Head of caudate nucleus (tissue), 42 donors: ENCODE measurements at regions not wholly inside any gene's neighbourhood (a gene's known extent, or its start where the extent isn't known, plus 50 kb on each side); places are given as distances from the start of the nearest gene placed in this dataset.
"Not testable (repeated sequence)": the region's sequence is repeated elsewhere in the genome, so short reads cannot be mapped to it uniquely, and the experiment has no call there.

ENCODE experiments used
- DNase-seq, 42 donors: peaks; one replicate each; pipeline versions ENCODE4 v3.0.0 to v3.0.0-alpha.2; 2020 to 2021; ENCODE audit warnings: mixed read lengths in 7 of 42
- intact Hi-C: fragments of 100-400 bp; cut with DNase I; formaldehyde crosslinking; loops from one replicate; pipeline ENCODE4 v1.15.0; 2022

DNA sequence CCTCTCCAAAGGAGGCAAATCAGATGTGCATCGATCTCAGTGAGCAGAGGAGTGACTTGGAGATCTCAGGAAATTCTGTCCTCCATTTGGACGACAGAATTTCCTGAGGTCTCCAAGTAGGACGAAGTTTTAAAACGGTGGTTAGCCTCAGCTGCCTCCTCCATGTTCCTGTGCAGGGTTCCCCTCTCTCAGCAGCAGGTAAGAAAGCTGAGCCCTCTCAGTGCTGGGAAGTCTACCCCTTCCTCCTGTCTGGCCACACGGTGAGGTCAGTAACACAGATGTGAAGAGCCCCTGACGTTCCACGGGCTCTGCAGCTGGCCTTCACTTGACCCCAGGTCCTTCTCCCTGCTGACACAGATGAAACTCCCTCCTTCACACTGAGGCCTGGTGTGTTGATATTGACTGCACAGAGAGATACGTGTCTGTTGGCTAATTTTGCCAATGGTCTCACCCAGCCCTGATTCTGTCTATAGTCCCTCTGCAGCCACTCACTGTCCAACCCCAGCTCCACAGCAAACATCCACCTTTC is 607.4 kb upstream of the B3GAT1 start:
- intact Hi-C loops, result no loop called here
- DNase-seq, result no peak

GRCh38 chr11:135017296-135017695 is 605.3 kb upstream of the B3GAT1 start:
- intact Hi-C loops, result no loop called here
- no peak for DNase-seq

GRCh38 chr11:135015966-135016365 is 603.9 kb upstream of the B3GAT1 start:
- intact Hi-C loops, result no loop called here
- no peak for DNase-seq

DNA sequence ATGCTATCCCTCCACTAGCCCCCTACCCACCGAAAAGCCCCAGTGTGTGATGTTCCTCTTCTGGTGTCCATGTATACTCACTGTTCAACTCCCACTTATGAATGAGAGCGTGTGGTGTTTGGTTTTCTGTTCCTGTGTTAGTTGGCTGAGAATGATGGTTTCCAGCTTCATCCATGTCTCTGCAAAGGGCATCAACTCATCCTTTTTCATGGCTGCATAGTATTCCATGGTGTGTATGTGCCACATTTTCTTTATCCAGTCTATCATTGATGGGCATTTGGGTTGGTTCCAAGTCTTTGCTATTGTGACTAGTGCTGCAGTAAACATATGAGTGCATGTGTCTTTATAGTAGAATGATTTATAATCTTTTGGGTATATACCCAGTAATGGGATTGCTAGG is 599.3 kb upstream of the B3GAT1 start:
- DNase-seq, intact Hi-C loops: not testable (repeated sequence)

GRCh38 chr11:135009125-135009524 is 597.1 kb upstream of the B3GAT1 start:
- DNase-seq, result no peak
- intact Hi-C loops, result no loop called here

DNA sequence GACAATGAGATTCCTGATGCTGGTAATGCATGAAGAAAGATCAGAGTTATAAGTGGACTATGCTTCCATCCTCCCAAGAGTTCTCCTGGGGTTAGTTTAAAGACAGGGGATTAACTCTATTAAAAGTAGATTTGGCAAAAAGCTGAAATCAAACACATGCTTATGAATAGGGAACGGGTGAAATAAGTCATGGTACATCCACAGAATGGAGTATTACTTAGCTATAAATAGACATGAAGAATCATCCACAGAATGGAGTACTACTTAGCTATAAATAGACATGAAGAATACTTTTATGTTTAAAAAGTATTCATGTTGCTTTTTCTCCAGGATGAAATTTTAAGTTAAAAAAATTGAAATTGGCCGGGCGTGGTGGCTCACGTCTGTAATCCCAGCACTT is 596.4 kb upstream of the B3GAT1 start:
- no peak for DNase-seq
- intact Hi-C loops, result no loop called here

GRCh38 chr11:135008001-135008405 is 596.0 kb upstream of the B3GAT1 start:
- peak in 1 of 42 donors; percentile 24 for DNase-seq
- intact Hi-C loops, result no loop called here

DNA sequence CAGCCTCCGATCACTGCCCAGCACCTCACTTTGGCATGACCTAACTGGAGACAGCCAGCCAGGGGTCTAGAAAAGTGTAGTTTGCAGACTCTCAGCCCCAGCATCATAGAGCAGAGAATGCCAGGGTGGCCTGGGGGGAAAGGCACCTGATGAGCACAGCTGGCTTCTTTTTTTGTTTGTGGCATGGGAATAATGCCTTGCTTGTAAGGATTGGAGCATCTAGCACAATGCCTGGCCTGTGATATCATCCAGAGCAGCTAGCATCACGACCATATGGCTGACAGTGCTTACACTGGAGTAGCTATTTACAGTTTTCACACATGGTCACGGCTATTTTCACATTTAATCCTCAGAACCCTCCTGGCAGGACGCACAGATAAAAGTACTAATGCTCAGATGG is 594.8 kb upstream of the B3GAT1 start:
- DNase-seq, result peak in 34 of 42 donors; percentile 26 to 81 (median 54)
- intact Hi-C loops, result no loop called here

- intact Hi-C loops, result no loop called here
- no peak for DNase-seq
Measured at GRCh38 chr11:135004495-135004894, 592.5 kb upstream of the B3GAT1 start.

DNA sequence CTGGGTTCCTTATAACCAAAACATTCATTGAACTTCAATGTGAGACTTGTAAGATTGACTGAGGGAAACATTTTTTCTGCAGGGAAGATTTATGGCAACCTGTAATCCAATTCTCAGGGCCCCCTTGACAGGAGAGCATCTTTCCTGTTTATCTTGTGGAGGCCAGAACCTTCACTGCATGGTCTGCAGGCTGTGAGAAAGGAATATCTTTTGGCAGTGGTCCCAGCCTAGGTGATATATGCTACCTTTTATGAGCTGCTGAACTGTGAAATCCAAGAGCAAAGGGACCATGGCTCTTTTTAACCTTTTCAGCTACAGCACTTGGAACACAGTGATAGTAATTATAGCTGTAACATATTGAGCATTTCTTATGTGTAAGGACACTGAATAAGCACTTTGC is 590.2 kb upstream of the B3GAT1 start:
- intact Hi-C loops, result no loop called here
- no peak for DNase-seq

DNA sequence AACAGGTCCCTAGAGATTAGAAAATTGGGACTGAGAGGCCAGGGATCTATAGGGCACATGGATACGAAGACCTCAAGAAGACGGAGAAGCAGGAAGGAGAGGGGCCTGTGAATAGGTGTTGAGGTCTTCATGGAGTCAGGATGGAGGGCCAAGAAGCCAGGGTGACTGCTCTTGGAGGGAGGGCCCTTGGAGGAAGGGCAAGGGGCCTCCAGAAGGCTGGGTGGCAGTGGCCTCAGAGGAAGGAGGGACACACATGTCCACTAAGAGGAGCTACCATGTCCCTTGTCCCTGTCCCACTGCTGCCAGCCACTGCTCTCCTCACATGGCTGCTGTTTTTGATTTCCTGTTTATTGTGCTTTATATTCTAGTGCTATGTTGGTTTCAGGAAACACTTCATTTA is 589.5 kb upstream of the B3GAT1 start:
- intact Hi-C loops, result no loop called here
- DNase-seq, result no peak

- intact Hi-C loops, DNase-seq: not testable (repeated sequence)
Measured at GRCh38 chr11:135001065-135001464, 589.0 kb upstream of the B3GAT1 start.

GRCh38 chr11:134999590-134999989 is 587.5 kb upstream of the B3GAT1 start:
- DNase-seq, result no peak
- intact Hi-C loops, result no loop called here

DNA sequence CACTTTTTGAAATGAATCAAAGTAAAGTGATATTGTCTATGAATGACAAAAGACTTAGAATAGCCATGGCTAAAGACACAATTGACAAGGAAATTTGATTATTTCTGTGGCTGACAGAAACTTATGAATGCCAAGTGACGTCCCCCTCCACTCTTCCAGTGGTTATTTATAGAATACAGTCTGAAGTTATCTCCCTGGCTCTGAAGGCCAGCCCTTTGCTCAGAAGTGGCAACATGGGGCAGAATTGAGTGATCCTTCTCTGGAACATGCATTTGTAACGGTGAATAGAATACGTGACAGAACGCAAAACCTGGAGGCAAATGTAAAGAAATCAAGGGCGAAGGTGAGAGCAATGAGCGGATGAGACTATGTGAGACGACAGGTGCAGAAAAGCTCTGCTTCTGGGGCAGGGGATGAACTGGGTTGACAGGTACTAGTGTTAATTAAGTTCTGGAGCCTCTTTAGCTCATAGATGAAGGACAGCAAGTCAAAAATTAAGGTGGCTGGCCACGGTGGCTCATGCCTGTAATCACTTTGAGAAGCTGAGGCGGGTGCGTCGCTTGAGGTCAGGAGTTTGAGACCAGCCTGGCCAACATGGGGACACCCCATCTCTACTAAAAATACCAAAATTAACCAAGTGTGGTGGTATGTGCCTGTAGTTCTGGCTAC is 585.7 kb upstream of the B3GAT1 start:
- peak in 1 of 42 donors; percentile 25 for DNase-seq
- intact Hi-C loops, result no loop called here

DNA sequence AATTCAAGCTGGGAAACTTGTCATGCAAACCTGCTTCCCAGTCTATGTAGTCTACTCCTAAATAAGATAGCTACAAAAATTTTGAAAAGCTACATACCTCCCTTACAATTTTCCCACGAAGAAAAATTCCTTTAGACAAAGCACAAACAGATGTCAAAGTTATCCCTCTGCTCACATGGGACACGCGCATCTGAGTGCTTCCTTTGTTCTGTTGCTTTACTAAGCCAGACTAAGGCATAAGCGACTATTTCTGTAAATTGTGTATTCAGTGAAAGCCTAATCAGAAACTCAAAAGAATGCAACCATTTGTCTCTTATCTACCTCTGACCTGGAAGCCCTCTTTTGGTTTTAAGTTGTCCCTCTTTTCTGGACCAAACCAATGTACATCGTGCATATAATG is 583.7 kb upstream of the B3GAT1 start:
- peak in 2 of 42 donors; percentile 20 to 29 for DNase-seq
- intact Hi-C loops, result no loop called here

GRCh38 chr11:134994431-134994830 is 582.4 kb upstream of the B3GAT1 start:
- DNase-seq, result no peak
- intact Hi-C loops, result no loop called here

DNA sequence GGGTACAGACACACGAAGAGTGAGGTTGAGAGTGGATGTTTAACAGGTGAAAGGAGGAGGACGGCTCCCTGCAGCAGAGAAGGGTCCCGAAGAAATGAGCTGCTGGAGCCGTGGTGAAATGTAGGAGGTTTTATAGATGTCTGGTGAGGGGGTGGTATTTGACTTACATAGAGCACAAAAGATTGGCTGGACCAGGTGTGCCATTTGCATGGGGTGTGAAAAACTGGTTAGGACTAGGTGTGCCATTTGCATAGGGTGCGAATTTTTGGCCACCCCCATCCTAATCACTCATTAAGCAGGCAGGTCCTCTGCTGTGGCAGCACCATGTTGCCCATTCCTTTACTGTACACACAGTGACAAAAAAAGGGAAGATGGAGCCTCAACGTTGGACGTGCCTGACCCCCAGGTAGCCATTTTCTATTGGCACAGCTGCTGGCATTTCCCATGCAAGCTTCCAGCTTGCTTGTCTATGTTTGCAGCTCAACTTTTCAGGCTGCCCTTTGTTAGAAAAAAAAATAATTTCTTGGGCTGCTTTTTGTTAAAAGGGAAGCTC is 581.7 kb upstream of the B3GAT1 start:
- peak in 1 of 42 donors; percentile 21 for DNase-seq
- intact Hi-C loops, result no loop called here

GRCh38 chr11:134992981-134993380 is 580.9 kb upstream of the B3GAT1 start:
- DNase-seq, result peak in 2 of 42 donors; percentile 36 to 40
- intact Hi-C loops, result no loop called here

- DNase-seq, result peak in 30 of 42 donors; percentile 7 to 64 (median 39)
Measured at GRCh38 chr11:134988495-134988894, 576.5 kb upstream of the B3GAT1 start.

GRCh38 chr11:134987822-134988221 is 575.8 kb upstream of the B3GAT1 start:
- intact Hi-C loops, result no loop called here

More at GRCh38 chr11:134988495-134988894, 576.5 kb upstream of the B3GAT1 start:
- intact Hi-C loops, result no loop called here

GRCh38 chr11:134987223-134987768 is 575.3 kb upstream of the B3GAT1 start:
- peak in 1 of 42 donors; percentile 2 for DNase-seq
- intact Hi-C loops, result no loop called here

More at GRCh38 chr11:134987822-134988221, 575.8 kb upstream of the B3GAT1 start:
- DNase-seq, result peak in 1 of 42 donors; percentile 33
